Left lung (tissue), 4 donors: ENCODE measurements at regions not wholly inside any gene's neighbourhood (a gene's known extent, or its start where the extent isn't known, plus 50 kb on each side); places are given as distances from the start of the nearest gene placed in this dataset.

Experiments
- ATAC-seq: fragments of 200-7000 bp; cut with Tn5 transposase; one replicate; pipeline ENCODE4 v1.9.1; 2020; ENCODE audit warnings: moderate library complexity
- DNase-seq, 4 donors: peaks; one replicate each; pipeline ENCODE4 v3.0.0-alpha.2; 2013 to 2020
- H3K27ac ChIP-seq, 2 donors: fragments of 200-600 bp; sonication (generic) in 1 of 2; one replicate each; pipeline versions ENCODE4 v1.5.0 to v1.8.0; 2020 to 2021
- H3K27me3 ChIP-seq, 2 donors: fragments of 200-600 bp; sonication (generic) in 1 of 2; one replicate each; pipeline versions ENCODE4 v1.5.0 to v1.8.0; 2020 to 2021
- H3K36me3 ChIP-seq, 2 donors: fragments of 200-600 bp; sonication (generic) in 1 of 2; one replicate each; pipeline versions ENCODE4 v1.5.0 to v1.8.0; 2020 to 2021
- H3K4me1 ChIP-seq, 2 donors: fragments of 200-600 bp; one replicate each; pipeline ENCODE4 v1.8.0; 2021
- H3K4me3 ChIP-seq, 2 donors: fragments of 200-600 bp; sonication (generic) in 1 of 2; one replicate each; pipeline versions ENCODE4 v1.5.0 to v1.8.0; 2020 to 2021; ENCODE audit warnings: mild to moderate bottlenecking in 1 of 2
- H3K9me3 ChIP-seq, 2 donors: fragments of 200-600 bp; sonication (generic) in 1 of 2; one replicate each; pipeline versions ENCODE4 v1.5.0 to v1.8.0; 2020 to 2021
- CTCF ChIP-seq, 2 donors: fragments of 200-600 bp; sonication (generic) in 1 of 2; IDR thresholded peaks; one replicate each; pipeline versions ENCODE4 v1.5.0 to v1.8.0; 2021; ENCODE audit warnings: antibody characterized with exemption in 2 of 2
- intact Hi-C, 2 donors: fragments of 100-400 bp; cut with DNase I; formaldehyde crosslinking; loops; one replicate each; pipeline versions ENCODE4 v1.11.2 to v1.14.2; 2022
- donor health status: DM: no; HTN: yes; CAD: no.
- donor health status: DM: no; HTN: no; CAD: no.

- Histone ChIP-seq H3K27ac (no peak overlapping the region), H3K9me3 (peaks cover 0 to 24% of the 10 kb centered on the region in 2 donors), H3K36me3 (no peaks in the 10 kb centered on the region), H3K4me1 (no peaks in the 10 kb centered on the region), H3K27me3 (no peaks in the 10 kb centered on the region), H3K4me3 (no peak overlapping the region)
- DNase-seq: no peak
- no peak for ATAC-seq
- no peak for TF ChIP-seq CTCF (IDR thresholded peaks at IDR 0.05)
- intact Hi-C loops: no loop called here
Measured at GRCh38 chr13:71033026-71033425, 834.0 kb downstream of the DACH1 start.

GRCh38 chr13:71030784-71031183, 836.2 kb downstream of the DACH1 start:
- H3K27me3 ChIP-seq: no peaks in the 10 kb centered on the region
- intact Hi-C loops: no loop called here
- ATAC-seq (no peak), DNase-seq (no peak)
- no peaks in the 10 kb centered on the region for H3K4me1 ChIP-seq
- no peak overlapping the region for H3K4me3 ChIP-seq
- peaks cover 0 to 37% of the 10 kb centered on the region in 2 donors for H3K9me3 ChIP-seq
- no peaks in the 10 kb centered on the region for H3K36me3 ChIP-seq
- TF ChIP-seq CTCF (IDR thresholded peaks at IDR 0.05): no peak
- no peak overlapping the region for H3K27ac ChIP-seq

GRCh38 chr13:71028884-71029283, 838.1 kb downstream of the DACH1 start:
- H3K36me3 ChIP-seq: no peaks in the 10 kb centered on the region
- H3K27ac ChIP-seq: no peak overlapping the region
- no peak for ATAC-seq
- intact Hi-C loops: no loop called here
- no peaks in the 10 kb centered on the region for H3K4me1 ChIP-seq
- no peak for DNase-seq
- no peak for TF ChIP-seq CTCF (IDR thresholded peaks at IDR 0.05)
- peaks cover 0 to 37% of the 10 kb centered on the region in 2 donors for H3K9me3 ChIP-seq
- H3K27me3 ChIP-seq: no peaks in the 10 kb centered on the region
- H3K4me3 ChIP-seq: no peak overlapping the region

- ATAC-seq: no peak
- Histone ChIP-seq H3K9me3 (peaks cover 0 to 7% of the 10 kb centered on the region in 2 donors), H3K27me3 (no peaks in the 10 kb centered on the region), H3K4me3 (no peak overlapping the region), H3K27ac (no peak overlapping the region), H3K4me1 (no peaks in the 10 kb centered on the region), H3K36me3 (no peaks in the 10 kb centered on the region)
- no peak for DNase-seq
- intact Hi-C loops: no loop called here
- no peak for TF ChIP-seq CTCF (IDR thresholded peaks at IDR 0.05)
Measured at GRCh38 chr13:71021825-71022422, 845.1 kb downstream of the DACH1 start.

GRCh38 chr13:71018995-71019394, 848.0 kb downstream of the DACH1 start:
- DNase-seq: no peak
- no peak for ATAC-seq
- Histone ChIP-seq H3K4me1 (no peaks in the 10 kb centered on the region), H3K4me3 (no peak overlapping the region), H3K9me3 (no peaks in the 10 kb centered on the region), H3K36me3 (no peaks in the 10 kb centered on the region), H3K27me3 (no peaks in the 10 kb centered on the region), H3K27ac (no peak overlapping the region)
- intact Hi-C loops: no loop called here
- no peak for TF ChIP-seq CTCF (IDR thresholded peaks at IDR 0.05)
